Activated CD8-positive, alpha-beta T cell treated with anti-CD3 and anti-CD28 coated beads for 36 hours (primary cell): ENCODE measurements at regions not wholly inside any gene's neighbourhood (a gene's known extent, or its start where the extent isn't known, plus 50 kb on each side); places are given as distances from the start of the nearest gene placed in this dataset.

Experiments used
- ATAC-seq: fragments of 200-7000 bp; cut with Tn5 transposase; one replicate; pipeline ENCODE4 v1.10.0; 2021; ENCODE audit warnings: mild to moderate bottlenecking, moderate library complexity
- CTCF ChIA-PET: fragments of 350-600 bp; sonication (Branson Sonifier 250); formaldehyde crosslinking; loops from one replicate; lab custom pipeline; 2021; ENCODE audit warnings: antibody characterized with exemption; lab: Charles Lee
- POLR2A ChIA-PET: fragments of 350-600 bp; sonication (Branson Sonifier 250); formaldehyde crosslinking; loops from one replicate; lab custom pipeline; 2021; ENCODE audit warnings: antibody characterized with exemption; lab: Charles Lee
- DNase-seq: peaks from one replicate; pipeline ENCODE4 v3.0.0-alpha.2; 2020
- H3K27ac Mint-ChIP-seq: one replicate; pipeline ENCODE4 v1.8.0; 2021; ENCODE audit warnings: mild to moderate bottlenecking, mixed read lengths
- H3K27me3 Mint-ChIP-seq: one replicate; pipeline ENCODE4 v1.8.0; 2021; ENCODE audit warnings: mixed read lengths
- H3K36me3 Mint-ChIP-seq: one replicate; pipeline ENCODE4 v1.8.0; 2021; ENCODE audit warnings: low read depth, mixed read lengths
- H3K4me1 Mint-ChIP-seq: one replicate; pipeline ENCODE4 v1.8.0; 2021; ENCODE audit warnings: low read depth, mixed read lengths
- H3K4me3 Mint-ChIP-seq: one replicate; pipeline ENCODE4 v1.8.0; 2021; ENCODE audit warnings: mild to moderate bottlenecking, moderate library complexity, mixed read lengths
- H3K9me3 Mint-ChIP-seq: one replicate; pipeline ENCODE4 v1.8.0; 2021; ENCODE audit warnings: mixed read lengths
- CTCF ChIP-seq: fragments of 200-600 bp; IDR thresholded peaks from one replicate; pipeline ENCODE4 v1.8.0; 2022; ENCODE audit warnings: antibody characterized with exemption, mild to moderate bottlenecking
- intact Hi-C: fragments of 100-400 bp; cut with micrococcal nuclease; formaldehyde crosslinking; loops from one replicate; pipeline ENCODE4 v1.10.0; 2022

GRCh38 chr2:167803449-167803988, 443.9 kb downstream of the STK39 start:
- H3K27me3 Mint-ChIP-seq = no peaks in the 10 kb centered on the region
- CTCF ChIA-PET = no interaction called here
- no peak for TF ChIP-seq CTCF
- ATAC-seq = no peak
- DNase-seq = no peak
- intact Hi-C loops = no loop called here
- POLR2A ChIA-PET = no interaction called here
- H3K4me1 Mint-ChIP-seq = no peaks in the 10 kb centered on the region
- H3K9me3 Mint-ChIP-seq = peaks cover 1% of the 10 kb centered on the region
- H3K4me3 Mint-ChIP-seq = no peak overlapping the region
- H3K36me3 Mint-ChIP-seq = no peaks in the 10 kb centered on the region
- H3K27ac Mint-ChIP-seq = no peak overlapping the region

GRCh38 chr2:167794554-167795255, 452.7 kb downstream of the STK39 start:
- no peaks in the 10 kb centered on the region for H3K9me3 Mint-ChIP-seq
- intact Hi-C loops = no loop called here
- ATAC-seq (no peak), DNase-seq (no peak)
- H3K4me1 Mint-ChIP-seq = no peaks in the 10 kb centered on the region
- H3K27ac Mint-ChIP-seq = no peak overlapping the region
- no peak for TF ChIP-seq CTCF
- peaks cover 2% of the 10 kb centered on the region for H3K27me3 Mint-ChIP-seq
- ChIA-PET POLR2A (no interaction called here), CTCF (no interaction called here)
- H3K36me3 Mint-ChIP-seq = no peaks in the 10 kb centered on the region
- H3K4me3 Mint-ChIP-seq = no peak overlapping the region

- H3K27me3 Mint-ChIP-seq = peaks cover 2% of the 10 kb centered on the region
- H3K36me3 Mint-ChIP-seq = no peaks in the 10 kb centered on the region
- H3K4me3 Mint-ChIP-seq = no peak overlapping the region
- CTCF ChIA-PET = no interaction called here
- ATAC-seq (no peak), DNase-seq (no peak)
- no peak for TF ChIP-seq CTCF
- POLR2A ChIA-PET = no interaction called here
- no peaks in the 10 kb centered on the region for H3K4me1 Mint-ChIP-seq
- no peak overlapping the region for H3K27ac Mint-ChIP-seq
- intact Hi-C loops = no loop called here
- H3K9me3 Mint-ChIP-seq = no peaks in the 10 kb centered on the region
Measured at GRCh38 chr2:167793725-167794124, 453.7 kb downstream of the STK39 start.

GRCh38 chr2:167792126-167792525, 455.3 kb downstream of the STK39 start:
- Mint-ChIP-seq H3K4me3 (no peak overlapping the region), H3K27ac (no peak overlapping the region), H3K4me1 (no peaks in the 10 kb centered on the region), H3K36me3 (no peaks in the 10 kb centered on the region), H3K27me3 (peaks cover 2% of the 10 kb centered on the region), H3K9me3 (no peaks in the 10 kb centered on the region)
- ATAC-seq (no peak), DNase-seq (no peak)
- intact Hi-C loops = no loop called here
- POLR2A ChIA-PET = no interaction called here
- CTCF ChIA-PET = no interaction called here
- no peak for TF ChIP-seq CTCF

GRCh38 chr2:167790781-167791450, 456.5 kb downstream of the STK39 start:
- Mint-ChIP-seq H3K27ac (no peak overlapping the region), H3K9me3 (no peaks in the 10 kb centered on the region), H3K27me3 (peaks cover 2% of the 10 kb centered on the region), H3K4me3 (no peak overlapping the region), H3K36me3 (no peaks in the 10 kb centered on the region), H3K4me1 (no peaks in the 10 kb centered on the region)
- no peak for TF ChIP-seq CTCF
- ChIA-PET CTCF (no interaction called here), POLR2A (no interaction called here)
- intact Hi-C loops = no loop called here
- ATAC-seq = no peak
- DNase-seq = no peak
